Astrocyte (in vitro differentiated cells and primary cell): ENCODE measurements at regions not wholly inside any gene's neighbourhood (a gene's known extent, or its start where the extent isn't known, plus 50 kb on each side); places are given as distances from the start of the nearest gene placed in this dataset.

Experiments
- DNase-seq: peaks from one replicate; pipeline ENCODE4 v3.0.0-alpha.2; 2010; ENCODE audit warnings: low read depth
- FAIRE-seq: peaks from 2 replicates; lab custom pipeline; 2011; peaks lifted over from hg19 to GRCh38; lab: Jason Lieb, UNC
- H2AFZ ChIP-seq: 2 replicates; pipeline ENCODE4 v1.6.0; 2012; ENCODE audit warnings: low read depth, low read length, inconsistent platforms
- H3K27ac ChIP-seq: 2 replicates; pipeline ENCODE4 v1.5.1; 2011; ENCODE audit warnings: low read depth, low read length, inconsistent platforms
- H3K27me3 ChIP-seq: 2 replicates; pipeline ENCODE4 v1.6.0; 2011; ENCODE audit warnings: low read length, inconsistent platforms; ENCODE audit not compliant: insufficient read depth
- H3K36me3 ChIP-seq: 2 replicates; pipeline ENCODE4 v1.5.1; 2011; ENCODE audit warnings: low read length, inconsistent platforms; ENCODE audit not compliant: insufficient read depth
- H3K4me1 ChIP-seq: 2 replicates; pipeline ENCODE4 v1.5.1; 2011; ENCODE audit warnings: low read length, inconsistent platforms; ENCODE audit not compliant: insufficient read depth
- H3K4me2 ChIP-seq: 2 replicates; pipeline ENCODE4 v1.6.0; 2012; ENCODE audit warnings: low read length, inconsistent platforms
- H3K4me3 ChIP-seq: 2 replicates; pipeline ENCODE4 v1.5.1; 2011; ENCODE audit warnings: low read depth, mild to moderate bottlenecking, low read length, inconsistent platforms; ENCODE audit not compliant: insufficient read depth
- H3K79me2 ChIP-seq: 2 replicates; pipeline ENCODE4 v1.6.0; 2012; ENCODE audit warnings: mild to moderate bottlenecking, low read length, inconsistent platforms; ENCODE audit not compliant: insufficient read depth
- H3K9ac ChIP-seq: 2 replicates; pipeline ENCODE4 v1.6.0; 2012; ENCODE audit warnings: mild to moderate bottlenecking, low read length, inconsistent platforms
- H3K9me3 ChIP-seq: 2 replicates; pipeline ENCODE4 v1.5.1; 2012; ENCODE audit warnings: low read depth, mild to moderate bottlenecking, low read length, inconsistent platforms; ENCODE audit not compliant: insufficient read depth
- H4K20me1 ChIP-seq: 2 replicates; pipeline ENCODE4 v1.6.0; 2012; ENCODE audit warnings: low read length, inconsistent platforms; ENCODE audit not compliant: insufficient read depth
- H3K27ac Mint-ChIP-seq: one replicate; pipeline ENCODE4 v1.8.0; 2021; ENCODE audit warnings: mild to moderate bottlenecking, mixed read lengths; ENCODE audit not compliant: unreplicated experiment
- H3K27me3 Mint-ChIP-seq: one replicate; pipeline ENCODE4 v1.8.0; 2021; ENCODE audit warnings: low read depth, mixed read lengths; ENCODE audit not compliant: unreplicated experiment
- H3K36me3 Mint-ChIP-seq: one replicate; pipeline ENCODE4 v1.8.0; 2021; ENCODE audit warnings: low read depth, mixed read lengths; ENCODE audit not compliant: unreplicated experiment
- H3K4me1 Mint-ChIP-seq: one replicate; pipeline ENCODE4 v1.8.0; 2021; ENCODE audit warnings: low read depth, mixed read lengths; ENCODE audit not compliant: unreplicated experiment
- H3K4me3 Mint-ChIP-seq: one replicate; pipeline ENCODE4 v1.8.0; 2021; ENCODE audit warnings: mild to moderate bottlenecking, moderate library complexity, mixed read lengths; ENCODE audit not compliant: unreplicated experiment
- H3K9me3 Mint-ChIP-seq: one replicate; pipeline ENCODE4 v1.8.0; 2021; ENCODE audit warnings: mild to moderate bottlenecking, mixed read lengths; ENCODE audit not compliant: unreplicated experiment
- CTCF ChIP-seq: IDR thresholded peaks from 2 replicates; pipeline ENCODE4 v1.5.1; 2011; ENCODE audit warnings: low read depth, mild to moderate bottlenecking, inconsistent platforms, low read length, moderate library complexity; ENCODE audit not compliant: insufficient read depth
- EZH2 ChIP-seq: IDR thresholded peaks from 2 replicates; pipeline ENCODE4 v1.6.1; 2012; ENCODE audit warnings: mild to moderate bottlenecking, low read length, inconsistent platforms; ENCODE audit not compliant: insufficient read depth

GRCh38 chr19:28644169-28644775 lies 568.7 kb downstream of the UQCRFS1 start:
- Histone ChIP-seq H3K27me3 (no peaks in the 10 kb centered on the region), H3K9me3 (no peaks in the 10 kb centered on the region), H3K27ac (no peak overlapping the region), H4K20me1 (no peaks in the 10 kb centered on the region), H3K4me2 (no peak overlapping the region), H3K79me2 (no peaks in the 10 kb centered on the region), H3K36me3 (no peaks in the 10 kb centered on the region), H2AFZ (no peak overlapping the region), H3K4me1 (no peaks in the 10 kb centered on the region), H3K9ac (no peak overlapping the region), H3K4me3 (no peak overlapping the region)
- Mint-ChIP-seq H3K9me3 (no peaks in the 10 kb centered on the region), H3K36me3 (no peaks in the 10 kb centered on the region), H3K4me3 (no peak overlapping the region), H3K27ac (no peak overlapping the region), H3K27me3 (peaks cover 6% of the 10 kb centered on the region), H3K4me1 (no peaks in the 10 kb centered on the region)
- TF ChIP-seq CTCF (no peak), EZH2 (no peak)
- DNase-seq: no peak
- FAIRE-seq: no peak

GRCh38 chr19:28642787-28643683 lies 569.9 kb downstream of the UQCRFS1 start:
- FAIRE-seq: no peak
- no peaks in the 10 kb centered on the region for H3K27me3 ChIP-seq

More at GRCh38 chr19:28642787-28643683, 569.9 kb downstream of the UQCRFS1 start:
- Histone ChIP-seq H3K4me1 (no peaks in the 10 kb centered on the region), H4K20me1 (no peaks in the 10 kb centered on the region), H3K79me2 (no peaks in the 10 kb centered on the region), H3K36me3 (no peaks in the 10 kb centered on the region), H3K4me3 (no peak overlapping the region), H2AFZ (no peak overlapping the region), H3K9me3 (no peaks in the 10 kb centered on the region), H3K4me2 (no peak overlapping the region), H3K9ac (no peak overlapping the region), H3K27ac (no peak overlapping the region)
- Mint-ChIP-seq H3K36me3 (no peaks in the 10 kb centered on the region), H3K4me3 (no peak overlapping the region), H3K27me3 (peaks cover 8% of the 10 kb centered on the region), H3K9me3 (no peaks in the 10 kb centered on the region), H3K27ac (no peak overlapping the region), H3K4me1 (no peaks in the 10 kb centered on the region)
- TF ChIP-seq CTCF (no peak), EZH2 (no peak)
- DNase-seq: no peak
